Astrocyte of the cerebellum (primary cell): ENCODE measurements at regions not wholly inside any gene's neighbourhood (a gene's known extent, or its start where the extent isn't known, plus 50 kb on each side); places are given as distances from the start of the nearest gene placed in this dataset.

Experiments
- DNase-seq: peaks from one replicate; pipeline ENCODE4 v3.0.0-alpha.2; 2011; ENCODE audit warnings: low read depth
- H3K4me3 ChIP-seq: 2 replicates; pipeline ENCODE4 v1.5.1; 2011; ENCODE audit warnings: mild to moderate bottlenecking, low read depth, low read length, moderate library complexity
- in situ Hi-C: cut with HindIII; loops from 2 replicates; pipeline ENCODE4 v1.10.0; 2017; ENCODE audit warnings: low sequenced_read_pairs
- TF ChIP-seq, protein P1 (sequence below): IDR thresholded peaks from 2 replicates; pipeline ENCODE4 v1.5.1; 2012; ENCODE audit warnings: low read length, low read depth, moderate library complexity, mild to moderate bottlenecking; ENCODE audit errors: missing control alignments

DNA sequence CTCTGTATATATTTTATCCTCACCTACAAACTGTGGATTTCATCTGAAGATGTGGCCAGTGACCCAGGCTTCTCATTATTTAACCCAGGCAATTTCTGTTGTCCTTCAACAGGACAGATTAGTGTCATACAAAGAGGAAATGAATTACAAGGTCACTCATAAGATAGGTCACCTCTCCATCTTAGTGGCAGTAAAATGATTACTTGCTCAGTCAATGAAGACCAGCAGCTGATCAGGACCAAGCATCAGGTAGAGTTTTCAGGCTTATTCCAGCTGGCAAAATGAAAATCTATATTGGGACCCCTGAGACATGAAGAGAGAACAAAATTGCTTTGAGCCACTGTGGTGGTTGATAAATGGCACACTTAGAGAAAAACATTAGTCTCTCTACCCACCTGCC is 135.2 kb upstream of the PRDM9 start:
- in situ Hi-C loops: no loop called here
- no peak for DNase-seq
- TF ChIP-seq, protein P1, sequence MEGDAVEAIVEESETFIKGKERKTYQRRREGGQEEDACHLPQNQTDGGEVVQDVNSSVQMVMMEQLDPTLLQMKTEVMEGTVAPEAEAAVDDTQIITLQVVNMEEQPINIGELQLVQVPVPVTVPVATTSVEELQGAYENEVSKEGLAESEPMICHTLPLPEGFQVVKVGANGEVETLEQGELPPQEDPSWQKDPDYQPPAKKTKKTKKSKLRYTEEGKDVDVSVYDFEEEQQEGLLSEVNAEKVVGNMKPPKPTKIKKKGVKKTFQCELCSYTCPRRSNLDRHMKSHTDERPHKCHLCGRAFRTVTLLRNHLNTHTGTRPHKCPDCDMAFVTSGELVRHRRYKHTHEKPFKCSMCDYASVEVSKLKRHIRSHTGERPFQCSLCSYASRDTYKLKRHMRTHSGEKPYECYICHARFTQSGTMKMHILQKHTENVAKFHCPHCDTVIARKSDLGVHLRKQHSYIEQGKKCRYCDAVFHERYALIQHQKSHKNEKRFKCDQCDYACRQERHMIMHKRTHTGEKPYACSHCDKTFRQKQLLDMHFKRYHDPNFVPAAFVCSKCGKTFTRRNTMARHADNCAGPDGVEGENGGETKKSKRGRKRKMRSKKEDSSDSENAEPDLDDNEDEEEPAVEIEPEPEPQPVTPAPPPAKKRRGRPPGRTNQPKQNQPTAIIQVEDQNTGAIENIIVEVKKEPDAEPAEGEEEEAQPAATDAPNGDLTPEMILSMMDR: no peak

DNA sequence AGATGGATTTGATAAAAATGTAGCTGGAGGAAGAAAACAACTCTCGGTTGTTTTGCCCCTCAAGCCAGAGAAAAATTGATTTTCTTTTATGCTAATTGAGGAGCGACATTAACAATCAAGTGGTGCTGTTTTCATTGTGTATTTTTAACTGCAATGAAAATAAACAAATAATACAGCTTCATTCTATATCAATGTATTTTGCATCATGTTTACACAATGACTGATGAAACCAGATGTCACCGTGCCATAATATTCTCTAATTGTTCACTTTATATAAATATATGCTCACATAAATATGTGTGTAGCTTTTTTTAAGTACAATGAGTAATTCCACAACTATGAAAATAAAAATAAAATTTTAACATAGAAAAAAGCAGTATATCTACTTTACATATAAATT is 139.0 kb upstream of the PRDM9 start:
- in situ Hi-C loops: no loop called here
- no peak for DNase-seq
- no peak overlapping the region for H3K4me3 ChIP-seq
- TF ChIP-seq, protein P1: no peak

More for the DNA sequence above, 135.2 kb upstream of the PRDM9 start:
- no peak overlapping the region for H3K4me3 ChIP-seq

DNA sequence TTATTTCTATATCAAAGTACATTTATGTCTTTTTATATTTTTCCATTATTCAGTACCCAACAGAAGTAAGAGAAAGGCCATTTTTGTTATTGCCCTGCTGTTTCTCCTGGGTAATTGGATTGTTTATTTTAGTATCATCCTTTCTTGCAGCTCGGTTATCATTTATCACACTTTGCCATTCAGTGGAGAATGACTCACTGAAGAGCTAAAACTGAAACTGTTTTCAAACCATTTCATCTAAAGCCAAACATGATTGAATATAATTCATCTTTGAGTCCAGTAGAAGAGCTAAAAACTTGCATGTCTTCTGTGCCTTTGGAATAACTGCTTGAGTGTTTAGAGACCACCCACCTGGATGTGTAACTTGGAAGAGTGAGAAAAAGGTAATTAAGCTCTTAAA is 139.5 kb upstream of the PRDM9 start:
- H3K4me3 ChIP-seq: no peak overlapping the region
- in situ Hi-C loops: no loop called here
- DNase-seq: no peak
- TF ChIP-seq, protein P1: no peak

DNA sequence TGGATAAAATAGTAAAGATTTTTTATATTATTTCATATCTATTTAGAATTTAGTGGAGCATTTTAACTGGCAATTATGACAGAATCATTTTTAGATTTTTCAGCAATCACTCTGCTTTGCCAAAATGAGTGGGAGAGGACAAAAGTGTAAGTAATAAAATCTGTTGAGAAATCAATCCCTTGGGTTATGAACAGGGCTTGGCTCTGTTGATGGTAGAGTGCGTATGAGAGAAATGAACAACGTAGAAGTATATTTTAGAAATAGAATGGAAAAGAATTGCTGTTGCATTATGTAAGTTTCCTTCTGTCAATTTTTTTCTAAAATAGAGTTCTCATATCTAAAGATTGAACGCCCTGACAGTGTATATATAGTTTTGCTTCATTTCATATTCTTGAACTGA is 154.1 kb upstream of the PRDM9 start:
- DNase-seq: no peak
- no peak overlapping the region for H3K4me3 ChIP-seq
- TF ChIP-seq, protein P1: no peak
- in situ Hi-C loops: no loop called here

DNA sequence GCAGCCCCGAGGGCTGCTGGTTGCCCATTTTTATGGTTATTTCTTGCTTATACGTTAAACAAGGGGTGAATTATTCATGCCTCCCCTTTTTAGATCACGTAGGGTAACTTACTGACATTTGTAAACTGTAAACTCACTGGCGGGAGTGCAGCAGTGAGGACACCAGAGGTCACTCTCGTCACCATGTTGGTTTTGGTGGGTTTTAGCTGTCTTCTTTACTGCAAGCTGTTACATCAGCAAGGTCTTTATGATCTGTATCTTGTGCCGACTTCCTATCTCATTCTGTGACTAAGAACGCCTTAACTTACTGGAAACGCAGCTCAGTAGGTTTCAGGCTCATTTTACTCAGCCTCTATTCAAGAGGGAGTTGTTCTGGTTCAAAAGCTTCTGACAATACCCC is 155.0 kb upstream of the PRDM9 start:
- in situ Hi-C loops: no loop called here

DNA sequence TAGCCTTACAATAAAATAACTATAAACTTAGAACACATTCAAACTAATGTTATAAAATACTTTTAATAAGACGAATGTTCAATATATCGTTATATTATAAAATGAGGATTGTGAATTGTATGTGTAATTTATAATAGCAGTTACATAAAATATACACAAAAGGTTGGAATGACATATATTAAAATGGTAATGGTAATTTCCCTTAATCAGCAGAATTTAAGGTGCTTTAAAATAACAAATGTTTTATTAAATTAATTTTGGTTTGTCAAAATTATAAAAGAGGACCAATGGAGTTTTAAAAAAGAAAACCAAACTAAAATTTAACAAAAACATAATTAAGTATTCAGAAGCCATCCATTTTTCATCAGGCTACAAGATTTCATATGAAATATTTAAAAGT is 164.3 kb upstream of the PRDM9 start:
- H3K4me3 ChIP-seq: no peak overlapping the region
- no peak for DNase-seq
- TF ChIP-seq, protein P1: no peak
- in situ Hi-C loops: no loop called here

More for the DNA sequence above, 155.0 kb upstream of the PRDM9 start:
- TF ChIP-seq, protein P1: no peak
- H3K4me3 ChIP-seq: no peak overlapping the region
- no peak for DNase-seq
